ENCODE measurements at regions not wholly inside any gene's neighbourhood (a gene's known extent, or its start where the extent isn't known, plus 50 kb on each side); places are given as distances from the start of the nearest gene placed in this dataset.

DNA sequence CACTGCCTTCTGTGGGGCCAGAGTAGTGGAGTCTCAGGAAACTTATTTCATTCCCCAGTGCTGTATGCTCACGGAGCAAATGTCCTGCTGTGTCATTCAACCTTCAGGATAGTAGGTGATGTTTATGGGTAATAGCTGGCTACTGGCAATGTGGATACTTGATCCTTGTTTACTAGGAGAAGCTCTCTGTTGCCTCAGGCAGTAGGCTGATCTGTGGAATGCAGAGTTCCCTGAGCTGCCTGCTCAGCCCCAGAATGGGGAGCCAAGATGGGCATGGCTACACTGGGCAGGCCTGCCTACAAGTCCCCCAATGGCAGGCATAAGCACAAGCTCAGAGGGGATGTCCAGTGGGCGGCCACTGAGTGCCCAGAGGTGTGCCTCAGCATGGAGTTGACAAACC, 323.1 kb upstream of the KCNN2 start:
- Histone ChIP-seq H3K27ac (no peak overlapping the region), H3K9me3 (no peaks in the 10 kb centered on the region), H3K4me3 (no peak overlapping the region), H3K4me1 (ENCODE audit: insufficient read depth) (no peaks in the 10 kb centered on the region), H3K27me3 (no peaks in the 10 kb centered on the region), H3K36me3 (no peaks in the 10 kb centered on the region)
- DNase-seq: no peak
- intact Hi-C loops (cut with DNase I): no loop called here
- 81 to 94% (median 82%) methylated on average over 2 of the region's 2 CpGs for WGBS, 3 donors
- TF ChIP-seq POLR2A (IDR thresholded peaks at IDR 0.05): no peak
- TF ChIP-seq CTCF (IDR thresholded peaks at IDR 0.05): no peak
- no peak for TF ChIP-seq EP300 (IDR thresholded peaks at IDR 0.05)

DNA sequence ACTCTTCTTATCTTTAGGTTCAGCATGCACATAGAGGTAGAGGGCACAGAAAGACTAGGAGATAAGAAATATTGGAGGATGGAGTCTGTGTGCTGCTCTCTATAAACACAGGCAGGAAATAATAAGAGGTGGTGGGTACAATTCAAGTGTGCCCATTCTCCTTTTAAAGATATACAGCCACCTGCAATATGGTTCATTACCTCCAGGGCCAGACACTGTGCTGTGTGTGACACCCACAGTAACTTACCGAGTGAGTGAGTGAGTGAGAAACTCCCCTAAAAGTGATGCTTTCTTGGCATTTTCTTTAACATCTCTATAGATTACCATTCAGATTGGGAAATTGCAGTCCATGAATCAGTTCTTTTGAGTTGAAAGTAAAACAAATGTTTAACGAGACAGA, 311.8 kb upstream of the KCNN2 start:
- no peak for DNase-seq
- Histone ChIP-seq H3K4me3 (no peak overlapping the region), H3K36me3 (no peaks in the 10 kb centered on the region), H3K9me3 (no peaks in the 10 kb centered on the region), H3K27me3 (no peaks in the 10 kb centered on the region), H3K4me1 (ENCODE audit: insufficient read depth) (peaks cover 3% of the 10 kb centered on the region), H3K27ac (no peak overlapping the region)
- TF ChIP-seq EP300 (IDR thresholded peaks at IDR 0.05) (no peak), POLR2A (IDR thresholded peaks at IDR 0.05) (no peak), CTCF (IDR thresholded peaks at IDR 0.05) (no peak)
- intact Hi-C loops (cut with DNase I): no loop called here
- WGBS, 3 donors: 57 to 72% (median 60%) methylated on average over 2 of the region's 2 CpGs

- TF ChIP-seq POLR2A (IDR thresholded peaks at IDR 0.05) (no peak), EP300 (IDR thresholded peaks at IDR 0.05) (no peak), CTCF (IDR thresholded peaks at IDR 0.05) (no peak)
- 89 to 93% (median 91%) methylated on average over 4 of the region's 4 CpGs for WGBS, 3 donors
- intact Hi-C loops (cut with DNase I): no loop called here
Measured at GRCh38 chr5:114053372-114053771, 308.5 kb upstream of the KCNN2 start.

DNA sequence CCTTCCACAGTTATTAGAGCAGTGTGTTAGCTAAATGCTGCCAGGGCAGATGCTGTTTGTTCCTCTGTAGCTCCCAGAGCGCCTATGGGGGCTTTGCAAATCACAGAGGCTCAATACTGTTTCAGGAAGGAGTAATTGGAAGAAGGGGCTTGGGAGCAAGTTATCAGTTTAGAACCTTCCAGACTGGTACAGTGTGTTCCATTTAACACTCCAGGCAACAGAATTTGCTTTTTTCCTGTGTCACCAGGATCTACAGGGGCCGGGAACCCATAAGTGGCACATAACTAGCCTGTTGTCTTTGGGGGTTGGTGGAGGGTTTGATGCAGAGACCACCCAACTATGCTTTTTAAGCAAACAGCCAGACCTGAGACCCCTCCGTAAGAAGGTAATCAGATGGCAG, 307.3 kb upstream of the KCNN2 start:
- no peaks in the 10 kb centered on the region for H3K27me3 ChIP-seq
- TF ChIP-seq POLR2A (IDR thresholded peaks at IDR 0.05): no peak
- no peak for TF ChIP-seq CTCF (IDR thresholded peaks at IDR 0.05)
- TF ChIP-seq EP300 (IDR thresholded peaks at IDR 0.05): no peak
- 28 to 47% (median 41%) methylated on average over 3 of the region's 3 CpGs for WGBS, 3 donors
- intact Hi-C loops (cut with DNase I): no loop called here
- H3K4me1 ChIP-seq (ENCODE audit: insufficient read depth): peaks cover 3% of the 10 kb centered on the region
- no peak overlapping the region for H3K4me3 ChIP-seq
- H3K9me3 ChIP-seq: no peaks in the 10 kb centered on the region
- DNase-seq: no peak
- no peaks in the 10 kb centered on the region for H3K36me3 ChIP-seq
- H3K27ac ChIP-seq: no peak overlapping the region

More at GRCh38 chr5:114053372-114053771, 308.5 kb upstream of the KCNN2 start:
- DNase-seq: no peak
- H3K4me3 ChIP-seq: no peak overlapping the region
- H3K27me3 ChIP-seq: no peaks in the 10 kb centered on the region
- no peaks in the 10 kb centered on the region for H3K9me3 ChIP-seq
- peaks cover 3% of the 10 kb centered on the region for H3K4me1 ChIP-seq (ENCODE audit: insufficient read depth)
- no peak overlapping the region for H3K27ac ChIP-seq
- no peaks in the 10 kb centered on the region for H3K36me3 ChIP-seq

Measured in ovary (tissue), 7 donors.